Fibroblast of lung (primary cell): ENCODE measurements at regions not wholly inside any gene's neighbourhood (a gene's known extent, or its start where the extent isn't known, plus 50 kb on each side); places are given as distances from the start of the nearest gene placed in this dataset.
"Not testable (repeated sequence)": the region's sequence is repeated elsewhere in the genome, so short reads cannot be mapped to it uniquely, and the experiment has no call there.

Experiments
- DNase-seq, 2 donors: peaks; one replicate each; pipeline versions ENCODE4 v3.0.0 to v3.0.0-alpha.2; 2010; ENCODE audit warnings: low read depth in 2 of 2
- H2AFZ ChIP-seq: 2 replicates; pipeline ENCODE4 v1.5.1; 2012; ENCODE audit warnings: low read length, control low read depth, inconsistent platforms
- H3K27ac ChIP-seq: 2 replicates; pipeline ENCODE4 v1.5.1; 2011; ENCODE audit warnings: low read length, control low read depth; ENCODE audit not compliant: insufficient read depth
- H3K27me3 ChIP-seq: 2 replicates; pipeline ENCODE4 v1.5.1; 2011; ENCODE audit warnings: mild to moderate bottlenecking, low read length; ENCODE audit not compliant: control insufficient read depth, insufficient read depth
- H3K36me3 ChIP-seq: 2 replicates; pipeline ENCODE4 v1.5.1; 2011; ENCODE audit warnings: low read length; ENCODE audit not compliant: control insufficient read depth, insufficient read depth
- H3K4me1 ChIP-seq: 2 replicates; pipeline ENCODE4 v1.5.1; 2011; ENCODE audit warnings: low read length; ENCODE audit not compliant: control insufficient read depth, insufficient read depth; ENCODE audit errors: extremely low read depth
- H3K4me2 ChIP-seq: 2 replicates; pipeline ENCODE4 v1.5.1; 2011; ENCODE audit warnings: low read length, control low read depth; ENCODE audit not compliant: insufficient read depth; ENCODE audit errors: extremely low read depth
- H3K4me3 ChIP-seq, 4 experiments: fragments of 200-600 bp in 1 of 4; sonication (generic) in 1 of 4; replicated peaks in 1 of 4; 2 replicates each; pipeline ENCODE4 v1.5.1; 2011 to 2016; ENCODE audit warnings: low read length in 4 of 4, low read depth in 3 of 4, mild to moderate bottlenecking in 3 of 4, control low read depth in 2 of 4, inconsistent platforms in 1 of 4, mixed read lengths in 1 of 4; ENCODE audit not compliant: insufficient read depth in 1 of 4; ENCODE audit errors: control extremely low read depth in 1 of 4
- H3K79me2 ChIP-seq: 2 replicates; pipeline ENCODE4 v1.5.1; 2012; ENCODE audit warnings: mild to moderate bottlenecking, low read length, inconsistent platforms; ENCODE audit not compliant: control insufficient read depth, insufficient read depth
- H3K9ac ChIP-seq: 2 replicates; pipeline ENCODE4 v1.5.1; 2011; ENCODE audit warnings: mild to moderate bottlenecking, low read length, control low read depth; ENCODE audit not compliant: insufficient read depth
- H3K9me3 ChIP-seq: 2 replicates; pipeline ENCODE4 v1.5.1; 2012; ENCODE audit warnings: low read depth, low read length; ENCODE audit not compliant: control insufficient read depth, insufficient read depth
- H4K20me1 ChIP-seq: 2 replicates; pipeline ENCODE4 v1.5.1; 2011; ENCODE audit warnings: low read length; ENCODE audit not compliant: control insufficient read depth, insufficient read depth; ENCODE audit errors: extremely low read depth
- CTCF ChIP-seq, 2 donors: IDR thresholded peaks in 1 of 2; conservative IDR thresholded peaks in 1 of 2; 1 replicate in 1 of 2; 2 replicates in 1 of 2; pipeline ENCODE4 v1.5.1; 2011 to 2012; ENCODE audit warnings: low read length in 2 of 2, control low read depth in 1 of 2, inconsistent platforms in 1 of 2, low read depth in 1 of 2, mild to moderate bottlenecking in 1 of 2
- EZH2 ChIP-seq: IDR thresholded peaks from 2 replicates; pipeline ENCODE4 v1.5.1; 2012; ENCODE audit warnings: low read length, control low read depth, mild to moderate bottlenecking; ENCODE audit errors: missing control alignments

- TF ChIP-seq CTCF (conservative IDR thresholded peaks at IDR 0.05 in 1 of 2, IDR thresholded peaks at IDR 0.05 in 1 of 2; ENCODE audit: low read depth in 1 of 2, low read length in 2 of 2), result no peak
- no peak for TF ChIP-seq EZH2
- Histone ChIP-seq H3K9me3 (no peaks in the 10 kb centered on the region), H2AFZ (no peak overlapping the region)
Measured at GRCh38 chr11:121907379-121907778, 208.6 kb downstream of the BLID start.

GRCh38 chr11:121904148-121904547 lies 211.9 kb downstream of the BLID start:
- no peaks in the 10 kb centered on the region for H3K4me1 ChIP-seq
- no peaks in the 10 kb centered on the region for H3K27me3 ChIP-seq
- TF ChIP-seq CTCF (conservative IDR thresholded peaks at IDR 0.05 in 1 of 2, IDR thresholded peaks at IDR 0.05 in 1 of 2; ENCODE audit: low read depth in 1 of 2, low read length in 2 of 2), result no peak
- no peak for TF ChIP-seq EZH2
- no peak overlapping the region for H3K4me2 ChIP-seq
- H3K9ac ChIP-seq, result no peak overlapping the region
- no peaks in the 10 kb centered on the region for H3K9me3 ChIP-seq
- H3K27ac ChIP-seq, result no peak overlapping the region
- no peak overlapping the region for H3K4me3 ChIP-seq
- no peak overlapping the region for H2AFZ ChIP-seq
- H4K20me1 ChIP-seq, result no peaks in the 10 kb centered on the region
- no peaks in the 10 kb centered on the region for H3K36me3 ChIP-seq
- DNase-seq, result no peak
- no peaks in the 10 kb centered on the region for H3K79me2 ChIP-seq

More at GRCh38 chr11:121907379-121907778, 208.6 kb downstream of the BLID start:
- H4K20me1 ChIP-seq, result no peaks in the 10 kb centered on the region
- H3K9ac ChIP-seq, result no peak overlapping the region
- no peaks in the 10 kb centered on the region for H3K4me1 ChIP-seq
- H3K79me2 ChIP-seq, result no peaks in the 10 kb centered on the region
- no peak overlapping the region for H3K27ac ChIP-seq
- no peak overlapping the region for H3K4me3 ChIP-seq
- no peak overlapping the region for H3K4me2 ChIP-seq
- DNase-seq, result no peak
- no peaks in the 10 kb centered on the region for H3K36me3 ChIP-seq
- no peaks in the 10 kb centered on the region for H3K27me3 ChIP-seq

GRCh38 chr11:121901886-121902285 lies 214.1 kb downstream of the BLID start:
- TF ChIP-seq CTCF (conservative IDR thresholded peaks at IDR 0.05 in 1 of 2, IDR thresholded peaks at IDR 0.05 in 1 of 2; ENCODE audit: low read depth in 1 of 2, low read length in 2 of 2), result no peak
- TF ChIP-seq EZH2, result no peak
- no peak overlapping the region for H3K27ac ChIP-seq
- H3K9me3 ChIP-seq, result no peaks in the 10 kb centered on the region
- no peaks in the 10 kb centered on the region for H3K36me3 ChIP-seq
- H2AFZ ChIP-seq, result no peak overlapping the region
- H3K27me3 ChIP-seq, result no peaks in the 10 kb centered on the region
- H3K4me1 ChIP-seq, result peaks cover 4% of the 10 kb centered on the region
- no peak overlapping the region for H3K9ac ChIP-seq
- no peak overlapping the region for H3K4me3 ChIP-seq
- H4K20me1 ChIP-seq, result no peaks in the 10 kb centered on the region
- no peak overlapping the region for H3K4me2 ChIP-seq
- H3K79me2 ChIP-seq, result no peaks in the 10 kb centered on the region
- DNase-seq, result no peak

GRCh38 chr11:121901417-121901816 lies 214.6 kb downstream of the BLID start:
- H3K79me2 ChIP-seq, H3K4me3 ChIP-seq, H4K20me1 ChIP-seq, H3K27ac ChIP-seq, H3K4me1 ChIP-seq, H2AFZ ChIP-seq, H3K9ac ChIP-seq, H3K36me3 ChIP-seq, H3K9me3 ChIP-seq, H3K4me2 ChIP-seq, DNase-seq, H3K27me3 ChIP-seq: not testable (repeated sequence)
